Right lobe of liver (tissue), 6 donors: ENCODE measurements at regions not wholly inside any gene's neighbourhood (a gene's known extent, or its start where the extent isn't known, plus 50 kb on each side); places are given as distances from the start of the nearest gene placed in this dataset.

Experiments used
- ATAC-seq, 4 donors: fragments of 200-7000 bp; cut with Tn5 transposase; one replicate each; pipeline ENCODE4 v1.9.1; 2020; ENCODE audit warnings: mild to moderate bottlenecking in 4 of 4, moderate library complexity in 4 of 4
- DNase-seq, 3 donors: peaks; one replicate each; pipeline ENCODE4 v3.0.0-alpha.2; 2020
- H3K27ac ChIP-seq, 3 donors: fragments of 200-600 bp; one replicate each; pipeline ENCODE4 v1.8.0; 2022
- H3K27me3 ChIP-seq, 2 donors: fragments of 200-600 bp; one replicate each; pipeline ENCODE4 v1.8.0; 2022
- H3K36me3 ChIP-seq, 4 donors: fragments of 200-600 bp; sonication (generic) in 1 of 4; one replicate each; pipeline versions ENCODE4 v1.5.1 to v1.8.0; 2017 to 2022; ENCODE audit warnings: control low read depth in 1 of 4
- H3K4me1 ChIP-seq, 4 donors: fragments of 200-600 bp; sonication (generic) in 1 of 4; one replicate each; pipeline versions ENCODE4 v1.5.1 to v1.8.0; 2017 to 2022; ENCODE audit warnings: control low read depth in 1 of 4
- H3K4me3 ChIP-seq, 3 donors: fragments of 200-600 bp; one replicate each; pipeline ENCODE4 v1.8.0; 2022
- H3K9me3 ChIP-seq, 4 donors: fragments of 200-600 bp; sonication (generic) in 1 of 4; one replicate each; pipeline versions ENCODE4 v1.5.1 to v1.8.0; 2017 to 2022; ENCODE audit warnings: control low read depth in 1 of 4
- POLR2A ChIP-seq: fragments of 450-650 bp; IDR thresholded peaks from one replicate; pipeline ENCODE4 v1.6.1; 2017; ENCODE audit warnings: antibody characterized with exemption, mild to moderate bottlenecking
- WGBS: methylation state at CpG from one replicate; pipeline ENCODE4 v1.1.6; 2018; ENCODE audit warnings: low coverage, low lambda C conversion rate; ENCODE audit not compliant: insufficient coverage; ENCODE audit errors: missing lambda C conversion rate; 5-methylcytosine and 5-hydroxymethylcytosine counted together
- intact Hi-C, 2 donors: fragments of 100-400 bp; cut with DNase I; formaldehyde crosslinking; loops; one replicate each; pipeline versions ENCODE4 v1.11.2 to v1.14.1; 2022
- TF ChIP-seq, protein P1 (sequence below), 4 donors: fragments of 200-600 bp in 3 of 4; fragments of 450-650 bp in 1 of 4; IDR thresholded peaks; one replicate each; pipeline versions ENCODE4 v1.5.1 to v1.8.0; 2016 to 2022; ENCODE audit warnings: antibody characterized with exemption in 4 of 4, mild to moderate bottlenecking in 2 of 4
- donor health status: DM: no; HTN: yes; CAD: no.
- donor health status: DM: no; HTN: no; CAD: no.
- donor health status: DM: no; HTN: no; CAD: no.
- donor health status: DM: no; HTN: yes; CAD: no.
- donor health status: DM: no; HTN: yes; CAD: no.

DNA sequence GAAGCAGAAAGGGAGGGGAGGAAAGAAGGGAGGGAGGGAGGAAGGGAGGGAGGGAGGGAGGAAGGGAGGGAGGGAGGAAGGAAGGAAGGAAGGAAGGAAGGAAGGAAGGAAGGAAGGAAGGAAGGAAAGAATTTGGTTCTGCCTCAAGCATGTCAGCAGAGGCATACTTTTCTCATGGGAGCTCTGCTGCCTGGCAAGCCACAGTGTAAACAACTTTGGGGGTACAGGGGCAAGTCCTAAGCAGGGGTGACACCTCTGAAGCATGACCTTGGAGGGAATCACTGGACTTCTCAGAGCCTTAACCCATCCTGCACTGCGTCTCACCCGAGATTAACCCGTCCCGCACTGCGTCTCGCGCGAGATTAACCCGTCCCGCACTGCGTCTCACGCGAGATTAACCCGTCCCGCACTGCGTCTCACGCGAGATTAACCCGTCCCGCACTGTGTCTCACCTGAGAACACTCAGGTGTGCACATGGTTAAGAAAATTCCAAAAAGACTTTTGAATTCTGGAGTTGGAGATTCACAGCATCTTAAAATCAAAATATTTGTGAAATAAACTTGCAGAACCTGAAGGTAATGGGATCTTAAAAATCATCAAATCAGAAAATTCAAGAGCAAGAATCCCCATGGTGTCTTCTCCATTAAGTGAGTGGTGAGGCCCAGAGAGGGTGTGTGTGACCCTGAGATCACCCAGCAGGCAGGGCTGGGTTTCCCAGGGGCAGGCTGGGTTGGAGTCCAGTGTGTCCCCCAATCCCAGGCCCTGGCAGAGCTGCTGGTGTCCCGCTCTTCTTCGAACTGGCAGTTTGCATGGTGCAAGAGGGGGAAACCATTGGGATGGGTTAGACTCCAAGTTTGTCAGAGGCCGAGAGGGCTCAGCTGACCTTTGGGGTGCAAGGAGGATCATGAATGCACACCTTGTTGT, 190.4 kb downstream of the MN1 start:
- H3K27ac ChIP-seq: no peak overlapping the region
- H3K27me3 ChIP-seq: peaks cover 0 to 9% of the 10 kb centered on the region in 2 donors
- H3K4me1 ChIP-seq: no peaks in the 10 kb centered on the region
- ATAC-seq (no peak), DNase-seq (no peak)
- no peaks in the 10 kb centered on the region for H3K9me3 ChIP-seq
- no peak for TF ChIP-seq POLR2A
- H3K36me3 ChIP-seq: no peaks in the 10 kb centered on the region
- intact Hi-C loops: no loop called here
- whole genome bisulfite sequencing: 80% methylated on average over 19 of the region's 23 CpGs
- H3K4me3 ChIP-seq: no peak overlapping the region

- ATAC-seq (no peak), DNase-seq (no peak)
- Histone ChIP-seq H3K4me3 (no peak overlapping the region), H3K4me1 (no peaks in the 10 kb centered on the region), H3K27me3 (peaks cover 0 to 9% of the 10 kb centered on the region in 2 donors), H3K27ac (no peak overlapping the region), H3K36me3 (no peaks in the 10 kb centered on the region), H3K9me3 (no peaks in the 10 kb centered on the region)
- 40% methylated on average over 1 of the region's 6 CpGs for WGBS
- TF ChIP-seq, protein P1, sequence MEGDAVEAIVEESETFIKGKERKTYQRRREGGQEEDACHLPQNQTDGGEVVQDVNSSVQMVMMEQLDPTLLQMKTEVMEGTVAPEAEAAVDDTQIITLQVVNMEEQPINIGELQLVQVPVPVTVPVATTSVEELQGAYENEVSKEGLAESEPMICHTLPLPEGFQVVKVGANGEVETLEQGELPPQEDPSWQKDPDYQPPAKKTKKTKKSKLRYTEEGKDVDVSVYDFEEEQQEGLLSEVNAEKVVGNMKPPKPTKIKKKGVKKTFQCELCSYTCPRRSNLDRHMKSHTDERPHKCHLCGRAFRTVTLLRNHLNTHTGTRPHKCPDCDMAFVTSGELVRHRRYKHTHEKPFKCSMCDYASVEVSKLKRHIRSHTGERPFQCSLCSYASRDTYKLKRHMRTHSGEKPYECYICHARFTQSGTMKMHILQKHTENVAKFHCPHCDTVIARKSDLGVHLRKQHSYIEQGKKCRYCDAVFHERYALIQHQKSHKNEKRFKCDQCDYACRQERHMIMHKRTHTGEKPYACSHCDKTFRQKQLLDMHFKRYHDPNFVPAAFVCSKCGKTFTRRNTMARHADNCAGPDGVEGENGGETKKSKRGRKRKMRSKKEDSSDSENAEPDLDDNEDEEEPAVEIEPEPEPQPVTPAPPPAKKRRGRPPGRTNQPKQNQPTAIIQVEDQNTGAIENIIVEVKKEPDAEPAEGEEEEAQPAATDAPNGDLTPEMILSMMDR (IDR thresholded peaks at IDR 0.05): no peak
- no peak for TF ChIP-seq POLR2A
- intact Hi-C loops: no loop called here
These were observed 189.4 kb downstream of the MN1 start for GRCh38 chr22:27612115-27612514.

- ATAC-seq (no peak), DNase-seq (no peak)
- no peak overlapping the region for H3K27ac ChIP-seq
- no peaks in the 10 kb centered on the region for H3K36me3 ChIP-seq
- intact Hi-C loops: no loop called here
- no peaks in the 10 kb centered on the region for H3K4me1 ChIP-seq
- no peak for TF ChIP-seq POLR2A
- TF ChIP-seq, protein P1 (IDR thresholded peaks at IDR 0.05): no peak
- no peak overlapping the region for H3K4me3 ChIP-seq
- H3K27me3 ChIP-seq: peaks cover 0 to 9% of the 10 kb centered on the region in 2 donors
- WGBS: 44% methylated on average over 8 of the region's 19 CpGs
- H3K9me3 ChIP-seq: no peaks in the 10 kb centered on the region
These were observed 188.2 kb downstream of the MN1 start for GRCh38 chr22:27613099-27614005.

- ATAC-seq: no peak
- H3K36me3 ChIP-seq: no peaks in the 10 kb centered on the region
- WGBS: 14% methylated on average over 17 of the region's 56 CpGs
- TF ChIP-seq, protein P1 (IDR thresholded peaks at IDR 0.05): no peak
- no peak for TF ChIP-seq POLR2A
- intact Hi-C loops: no loop called here
- no peaks in the 10 kb centered on the region for H3K9me3 ChIP-seq
- H3K27ac ChIP-seq: no peak overlapping the region
- H3K27me3 ChIP-seq: peaks cover 0 to 9% of the 10 kb centered on the region in 2 donors
- no peaks in the 10 kb centered on the region for H3K4me1 ChIP-seq
- DNase-seq: no peak
- no peak overlapping the region for H3K4me3 ChIP-seq
These were observed 187.4 kb downstream of the MN1 start for GRCh38 chr22:27614006-27614649.
